Esophagus muscularis mucosa (tissue), 4 donors: ENCODE measurements at regions not wholly inside any gene's neighbourhood (a gene's known extent, or its start where the extent isn't known, plus 50 kb on each side); places are given as distances from the start of the nearest gene placed in this dataset.

Source experiments
- EP300 ChIP-seq: sonication (generic); formaldehyde crosslinking; IDR thresholded peaks from one replicate; pipeline ENCODE4 v1.6.1; 2017; ENCODE audit warnings: antibody characterized with exemption
- POLR2A ChIP-seq: fragments of 450-650 bp; IDR thresholded peaks from one replicate; pipeline ENCODE4 v1.6.1; 2017; ENCODE audit warnings: antibody characterized with exemption, moderate library complexity, mild to moderate bottlenecking, low read depth
- POLR2AphosphoS5 ChIP-seq, 2 donors: sonication (generic); formaldehyde crosslinking; IDR thresholded peaks; one replicate each; pipeline ENCODE4 v1.6.1; 2017; ENCODE audit warnings: antibody characterized with exemption in 2 of 2
- TF ChIP-seq, protein P1 (sequence below), 3 experiments: fragments of 200-600 bp in 2 of 3; fragments of 450-650 bp in 1 of 3; sonication (generic) in 2 of 3; IDR thresholded peaks; one replicate each; pipeline ENCODE4 v1.5.1; 2017 to 2019; ENCODE audit warnings: antibody characterized with exemption in 3 of 3, mild to moderate bottlenecking in 2 of 3, moderate library complexity in 1 of 3

DNA sequence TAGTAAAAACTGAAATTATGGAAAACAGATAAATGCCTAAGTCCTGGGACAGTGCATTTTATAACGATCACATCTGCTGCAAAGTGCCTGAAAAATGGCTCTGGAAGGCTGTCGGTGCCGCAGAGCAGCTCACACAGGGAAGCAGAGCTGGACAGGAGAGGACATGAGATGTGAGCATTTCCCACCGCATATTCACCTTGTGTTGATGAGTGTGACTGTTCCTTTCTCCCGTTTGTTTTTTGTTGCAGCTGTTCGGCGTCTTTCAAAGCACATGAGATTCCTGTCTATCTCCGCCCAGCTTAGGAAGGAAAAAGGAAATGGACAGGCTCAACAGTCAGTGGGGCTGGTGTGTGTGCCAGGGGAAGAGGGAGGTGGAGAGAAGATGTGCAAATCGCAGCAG lies 164.9 kb upstream of the SEMA6A start:
- TF ChIP-seq POLR2AphosphoS5 (IDR thresholded peaks at IDR 0.05): peak in 1 of 2 donors; percentile 18
- TF ChIP-seq, protein P1, sequence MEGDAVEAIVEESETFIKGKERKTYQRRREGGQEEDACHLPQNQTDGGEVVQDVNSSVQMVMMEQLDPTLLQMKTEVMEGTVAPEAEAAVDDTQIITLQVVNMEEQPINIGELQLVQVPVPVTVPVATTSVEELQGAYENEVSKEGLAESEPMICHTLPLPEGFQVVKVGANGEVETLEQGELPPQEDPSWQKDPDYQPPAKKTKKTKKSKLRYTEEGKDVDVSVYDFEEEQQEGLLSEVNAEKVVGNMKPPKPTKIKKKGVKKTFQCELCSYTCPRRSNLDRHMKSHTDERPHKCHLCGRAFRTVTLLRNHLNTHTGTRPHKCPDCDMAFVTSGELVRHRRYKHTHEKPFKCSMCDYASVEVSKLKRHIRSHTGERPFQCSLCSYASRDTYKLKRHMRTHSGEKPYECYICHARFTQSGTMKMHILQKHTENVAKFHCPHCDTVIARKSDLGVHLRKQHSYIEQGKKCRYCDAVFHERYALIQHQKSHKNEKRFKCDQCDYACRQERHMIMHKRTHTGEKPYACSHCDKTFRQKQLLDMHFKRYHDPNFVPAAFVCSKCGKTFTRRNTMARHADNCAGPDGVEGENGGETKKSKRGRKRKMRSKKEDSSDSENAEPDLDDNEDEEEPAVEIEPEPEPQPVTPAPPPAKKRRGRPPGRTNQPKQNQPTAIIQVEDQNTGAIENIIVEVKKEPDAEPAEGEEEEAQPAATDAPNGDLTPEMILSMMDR (IDR thresholded peaks at IDR 0.05): no peak
- TF ChIP-seq POLR2A: no peak
- TF ChIP-seq EP300: no peak
